OCI-LY1 (cell line): ENCODE measurements at regions not wholly inside any gene's neighbourhood (a gene's known extent, or its start where the extent isn't known, plus 50 kb on each side); places are given as distances from the start of the nearest gene placed in this dataset.

ENCODE experiments used
- H2AFZ ChIP-seq: fragments of 200-600 bp; sonication (generic), shearing (Covaris generic); 2 replicates; pipeline ENCODE4 v1.6.0; 2014; ENCODE audit warnings: antibody characterized with exemption, mild to moderate bottlenecking, low read length
- H3F3A ChIP-seq: fragments of 200-600 bp; sonication (generic), shearing (Covaris generic); 2 replicates; pipeline ENCODE4 v1.6.0; 2014; ENCODE audit warnings: mild to moderate bottlenecking, antibody characterized with exemption, low read length, moderate library complexity; ENCODE audit not compliant: insufficient read depth
- H3K27ac ChIP-seq: fragments of 200-600 bp; sonication (generic); 2 replicates; pipeline ENCODE4 v1.5.1; 2014; ENCODE audit warnings: low read length, mixed run types, mild to moderate bottlenecking, low read depth; ENCODE audit not compliant: poor library complexity, severe bottlenecking
- H3K27me3 ChIP-seq: fragments of 200-600 bp; sonication (generic); 2 replicates; pipeline ENCODE4 v1.6.0; 2014; ENCODE audit warnings: antibody characterized with exemption, mild to moderate bottlenecking, low read length, moderate library complexity; ENCODE audit not compliant: insufficient read depth
- H3K36me3 ChIP-seq: fragments of 200-600 bp; sonication (generic); 2 replicates; pipeline ENCODE4 v1.6.1; 2014; ENCODE audit warnings: mild to moderate bottlenecking, antibody characterized with exemption, low read length, moderate library complexity, mixed read lengths; ENCODE audit not compliant: insufficient read depth
- H3K4me1 ChIP-seq: fragments of 200-600 bp; sonication (generic); 2 replicates; pipeline ENCODE4 v1.5.1; 2014; ENCODE audit warnings: mild to moderate bottlenecking, low read length, moderate library complexity; ENCODE audit not compliant: insufficient read depth, severe bottlenecking
- H3K4me2 ChIP-seq: fragments of 200-600 bp; sonication (generic), shearing (Covaris generic); 2 replicates; pipeline ENCODE4 v1.6.1; 2014; ENCODE audit warnings: low read length
- H3K4me3 ChIP-seq: fragments of 200-600 bp; sonication (generic); 2 replicates; pipeline ENCODE4 v1.5.1; 2014; ENCODE audit warnings: low read length, low read depth, mild to moderate bottlenecking, mixed read lengths; ENCODE audit not compliant: poor library complexity, severe bottlenecking
- H3K79me2 ChIP-seq: fragments of 200-600 bp; shearing (Covaris generic); 2 replicates; pipeline ENCODE4 v1.6.1; 2016; ENCODE audit warnings: mixed run types, low read length, mixed read lengths; ENCODE audit not compliant: insufficient read depth
- H3K9ac ChIP-seq: fragments of 200-600 bp; sonication (generic), shearing (Covaris generic); 2 replicates; pipeline ENCODE4 v1.6.1; 2014; ENCODE audit warnings: mild to moderate bottlenecking, low read length, mixed read lengths
- H3K9me2 ChIP-seq: fragments of 200-600 bp; sonication (generic), shearing (Covaris generic); 2 replicates; pipeline ENCODE4 v1.6.1; 2014; ENCODE audit warnings: low read depth, mild to moderate bottlenecking, low read length, mixed read lengths
- H3K9me3 ChIP-seq: fragments of 200-600 bp; shearing (Covaris generic); 2 replicates; pipeline ENCODE4 v1.6.1; 2014; ENCODE audit warnings: low read length, mixed read lengths
- H4K20me1 ChIP-seq: fragments of 200-600 bp; sonication (generic), shearing (Covaris generic); 2 replicates; pipeline ENCODE4 v1.6.0; 2016; ENCODE audit warnings: mild to moderate bottlenecking, low read length; ENCODE audit not compliant: insufficient read depth
- EZH2 ChIP-seq: fragments of 200-600 bp; sonication (generic), shearing (Covaris generic); IDR thresholded peaks from 2 replicates; pipeline ENCODE4 v1.8.0; 2017; ENCODE audit warnings: borderline replicate concordance, mixed run types, mild to moderate bottlenecking, antibody characterized with exemption, low read length, moderate library complexity, mixed read lengths
- TF ChIP-seq, protein P1 (sequence below): fragments of 200-600 bp; sonication (generic), shearing (Covaris generic); IDR thresholded peaks from 2 replicates; pipeline ENCODE4 v1.5.1; 2017; ENCODE audit warnings: mild to moderate bottlenecking, antibody characterized with exemption, low read length, moderate library complexity, mixed read lengths

DNA sequence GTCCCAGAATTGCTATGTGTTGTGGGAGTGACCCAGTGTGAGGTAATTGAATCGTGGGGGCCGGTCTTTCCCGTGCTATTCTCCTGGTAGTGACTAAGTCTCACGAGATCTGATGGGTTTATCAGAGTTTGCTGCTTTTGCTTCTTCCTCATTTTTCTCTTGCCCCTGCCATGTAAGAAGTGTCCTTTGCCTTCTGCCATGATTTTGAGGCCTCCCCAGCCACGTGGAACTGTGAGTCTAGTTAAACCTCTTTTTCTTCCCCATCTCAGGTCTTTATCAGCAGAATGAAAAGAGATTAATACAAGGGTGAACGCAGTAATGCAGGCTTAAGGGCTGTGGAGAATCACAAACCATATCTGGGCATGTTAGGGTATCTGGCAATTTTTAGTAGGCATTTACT, 624.0 kb downstream of the USP25 start:
- Histone ChIP-seq H3K9ac (no peak overlapping the region), H3K9me2 (no peaks in the 10 kb centered on the region), H3K9me3 (no peaks in the 10 kb centered on the region), H3K4me3 (no peak overlapping the region), H3K4me1 (no peaks in the 10 kb centered on the region), H4K20me1 (no peaks in the 10 kb centered on the region), H3K79me2 (no peaks in the 10 kb centered on the region), H3K27ac (no peak overlapping the region), H2AFZ (no peak overlapping the region), H3K4me2 (no peak overlapping the region), H3K27me3 (no peaks in the 10 kb centered on the region), H3F3A (no peaks in the 10 kb centered on the region), H3K36me3 (no peaks in the 10 kb centered on the region)
- TF ChIP-seq EZH2, result no peak
- TF ChIP-seq, protein P1, sequence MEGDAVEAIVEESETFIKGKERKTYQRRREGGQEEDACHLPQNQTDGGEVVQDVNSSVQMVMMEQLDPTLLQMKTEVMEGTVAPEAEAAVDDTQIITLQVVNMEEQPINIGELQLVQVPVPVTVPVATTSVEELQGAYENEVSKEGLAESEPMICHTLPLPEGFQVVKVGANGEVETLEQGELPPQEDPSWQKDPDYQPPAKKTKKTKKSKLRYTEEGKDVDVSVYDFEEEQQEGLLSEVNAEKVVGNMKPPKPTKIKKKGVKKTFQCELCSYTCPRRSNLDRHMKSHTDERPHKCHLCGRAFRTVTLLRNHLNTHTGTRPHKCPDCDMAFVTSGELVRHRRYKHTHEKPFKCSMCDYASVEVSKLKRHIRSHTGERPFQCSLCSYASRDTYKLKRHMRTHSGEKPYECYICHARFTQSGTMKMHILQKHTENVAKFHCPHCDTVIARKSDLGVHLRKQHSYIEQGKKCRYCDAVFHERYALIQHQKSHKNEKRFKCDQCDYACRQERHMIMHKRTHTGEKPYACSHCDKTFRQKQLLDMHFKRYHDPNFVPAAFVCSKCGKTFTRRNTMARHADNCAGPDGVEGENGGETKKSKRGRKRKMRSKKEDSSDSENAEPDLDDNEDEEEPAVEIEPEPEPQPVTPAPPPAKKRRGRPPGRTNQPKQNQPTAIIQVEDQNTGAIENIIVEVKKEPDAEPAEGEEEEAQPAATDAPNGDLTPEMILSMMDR, result no peak

DNA sequence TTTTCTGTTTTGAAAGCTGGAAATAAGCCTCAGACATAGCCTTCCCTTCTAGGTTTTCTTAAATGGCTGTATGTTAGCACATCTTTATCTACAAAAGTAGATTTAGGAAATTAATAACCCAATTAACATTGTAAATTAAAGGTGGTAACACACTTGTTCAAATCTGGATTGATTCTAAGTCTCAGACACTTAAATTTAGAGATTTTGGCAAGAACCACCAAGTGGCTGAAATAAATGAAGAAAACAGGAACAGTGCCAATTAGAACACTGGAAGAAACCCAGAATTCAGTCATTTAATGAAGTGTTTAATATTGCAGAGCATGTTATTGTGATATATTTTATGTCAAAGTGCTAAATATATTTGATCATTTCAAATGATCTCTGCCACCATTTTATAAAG, 628.2 kb downstream of the USP25 start:
- H3K27me3 ChIP-seq, result no peaks in the 10 kb centered on the region
- H3K27ac ChIP-seq, result no peak overlapping the region
- no peaks in the 10 kb centered on the region for H4K20me1 ChIP-seq
- H3K9ac ChIP-seq, result no peak overlapping the region
- no peaks in the 10 kb centered on the region for H3K9me2 ChIP-seq
- H3K9me3 ChIP-seq, result no peaks in the 10 kb centered on the region
- H3K4me3 ChIP-seq, result no peak overlapping the region
- no peak overlapping the region for H3K4me2 ChIP-seq
- TF ChIP-seq EZH2, result no peak
- TF ChIP-seq, protein P1, result no peak
- H3K4me1 ChIP-seq, result no peaks in the 10 kb centered on the region
- H3K36me3 ChIP-seq, result no peaks in the 10 kb centered on the region
- no peaks in the 10 kb centered on the region for H3K79me2 ChIP-seq
- H2AFZ ChIP-seq, result no peak overlapping the region
- H3F3A ChIP-seq, result no peaks in the 10 kb centered on the region

DNA sequence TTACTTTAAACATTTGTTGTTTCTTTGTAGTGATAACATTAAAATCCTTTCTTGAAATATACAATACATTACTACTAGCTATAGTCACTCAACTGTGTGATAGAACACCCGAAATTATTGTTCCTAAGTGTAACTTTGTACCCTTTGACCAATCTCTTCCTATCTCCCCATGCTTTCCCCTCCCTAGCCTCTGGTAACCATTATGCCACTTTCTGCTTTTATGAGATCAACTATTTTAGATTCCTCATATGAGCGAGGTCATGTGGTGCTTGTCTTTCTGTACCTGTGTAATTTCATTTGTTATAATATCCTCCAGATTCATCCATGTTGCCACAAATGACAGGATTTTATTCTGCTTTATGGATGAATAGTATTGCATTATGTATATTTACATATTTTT, 629.0 kb downstream of the USP25 start:
- Histone ChIP-seq H3F3A (no peaks in the 10 kb centered on the region), H3K27ac (no peak overlapping the region), H3K9me2 (no peaks in the 10 kb centered on the region), H3K27me3 (no peaks in the 10 kb centered on the region), H2AFZ (no peak overlapping the region), H3K79me2 (no peaks in the 10 kb centered on the region), H3K9ac (no peak overlapping the region), H3K4me2 (no peak overlapping the region), H3K4me1 (no peaks in the 10 kb centered on the region), H4K20me1 (no peaks in the 10 kb centered on the region), H3K9me3 (no peaks in the 10 kb centered on the region), H3K4me3 (no peak overlapping the region), H3K36me3 (no peaks in the 10 kb centered on the region)
- TF ChIP-seq, protein P1, result no peak
- no peak for TF ChIP-seq EZH2
